CD14-positive monocyte (primary cell): ENCODE measurements at regions not wholly inside any gene's neighbourhood (a gene's known extent, or its start where the extent isn't known, plus 50 kb on each side); places are given as distances from the start of the nearest gene placed in this dataset.

Experiments
- DNase-seq, 3 donors: peaks; one replicate each; pipeline ENCODE4 v3.0.0-alpha.2; 2011 to 2022
- H2AFZ ChIP-seq: 2 replicates; pipeline ENCODE4 v1.6.0; 2012; ENCODE audit warnings: mild to moderate bottlenecking, low read depth, low read length, inconsistent platforms; ENCODE audit not compliant: insufficient read depth, poor library complexity, severe bottlenecking
- H3K27ac ChIP-seq, 2 donors: 1 replicate in 1 of 2; 2 replicates in 1 of 2; pipeline ENCODE4 v1.5.1; 2012 to 2013; ENCODE audit warnings: low read length in 2 of 2, control low read depth in 1 of 2, inconsistent platforms in 1 of 2, low read depth in 1 of 2, mild to moderate bottlenecking in 1 of 2
- H3K27me3 ChIP-seq, 2 donors: one replicate each; pipeline versions ENCODE4 v1.6.0 to v1.6.1; 2011 to 2013; ENCODE audit warnings: low read length in 2 of 2; ENCODE audit not compliant: control insufficient read depth in 2 of 2, insufficient read depth in 2 of 2
- H3K36me3 ChIP-seq, 2 donors: replicated peaks in 1 of 2; 1 replicate in 1 of 2; 2 replicates in 1 of 2; pipeline versions ENCODE4 v1.5.1 to v1.6.1; 2012 to 2013; ENCODE audit warnings: low read length in 2 of 2, control low read depth in 1 of 2, inconsistent platforms in 1 of 2, mild to moderate bottlenecking in 1 of 2; ENCODE audit not compliant: insufficient read depth in 2 of 2, control insufficient read depth in 1 of 2
- H3K4me1 ChIP-seq, 2 donors: 1 replicate in 1 of 2; 2 replicates in 1 of 2; pipeline versions ENCODE4 v1.5.1 to v1.6.1; 2012 to 2013; ENCODE audit warnings: low read length in 2 of 2, control low read depth in 1 of 2, inconsistent platforms in 1 of 2, mild to moderate bottlenecking in 1 of 2, moderate library complexity in 1 of 2; ENCODE audit not compliant: insufficient read depth in 2 of 2, control insufficient read depth in 1 of 2
- H3K4me2 ChIP-seq: replicated peaks from 2 replicates; pipeline ENCODE3; 2012; ENCODE audit warnings: low read length, moderate library complexity, mild to moderate bottlenecking; ENCODE audit not compliant: poor library complexity, severe bottlenecking; ENCODE audit errors: extremely low read depth
- H3K4me3 ChIP-seq, 3 experiments: fragments of 200-600 bp in 1 of 3; sonication (generic) in 1 of 3; replicated peaks in 1 of 3; 1 replicate in 2 of 3; 2 replicates in 1 of 3; pipeline ENCODE4 v1.5.1; 2011 to 2013; ENCODE audit warnings: low read length in 3 of 3, mild to moderate bottlenecking in 3 of 3, control low read depth in 2 of 3, low read depth in 2 of 3, inconsistent platforms in 1 of 3, moderate library complexity in 1 of 3
- H3K79me2 ChIP-seq: 2 replicates; pipeline ENCODE4 v1.6.0; 2012; ENCODE audit warnings: mild to moderate bottlenecking, control low read depth, inconsistent platforms, low read length, moderate library complexity; ENCODE audit not compliant: insufficient read depth
- H3K9ac ChIP-seq: 2 replicates; pipeline ENCODE4 v1.6.0; 2017; ENCODE audit warnings: low read length, mild to moderate bottlenecking; ENCODE audit not compliant: insufficient read depth, poor library complexity, severe bottlenecking
- H3K9me3 ChIP-seq, 2 donors: replicated peaks in 1 of 2; 1 replicate in 1 of 2; 2 replicates in 1 of 2; pipeline versions ENCODE4 v1.5.1 to v1.6.1; 2012 to 2013; ENCODE audit warnings: low read length in 2 of 2, control low read depth in 1 of 2; ENCODE audit not compliant: control insufficient read depth in 1 of 2, insufficient read depth in 1 of 2
- H4K20me1 ChIP-seq: 2 replicates; pipeline ENCODE4 v1.6.0; 2012; ENCODE audit warnings: mild to moderate bottlenecking, low read length, control low read depth, moderate library complexity; ENCODE audit not compliant: insufficient read depth
- H3K27ac Mint-ChIP-seq, 7 donors: one replicate each; pipeline ENCODE4 v1.8.0; 2020; ENCODE audit warnings: mild to moderate bottlenecking in 7 of 7, mixed read lengths in 7 of 7, moderate library complexity in 6 of 7, inconsistent platforms in 2 of 7
- H3K27me3 Mint-ChIP-seq, 3 donors: one replicate each; pipeline ENCODE4 v1.8.0; 2021 to 2022; ENCODE audit warnings: low read depth in 3 of 3, mild to moderate bottlenecking in 3 of 3, mixed read lengths in 3 of 3, moderate library complexity in 3 of 3, inconsistent platforms in 1 of 3
- H3K36me3 Mint-ChIP-seq, 2 donors: one replicate each; pipeline ENCODE4 v1.8.0; 2020; ENCODE audit warnings: mixed read lengths in 2 of 2, inconsistent platforms in 1 of 2, mild to moderate bottlenecking in 1 of 2
- H3K4me1 Mint-ChIP-seq: one replicate; pipeline ENCODE4 v1.8.0; 2020; ENCODE audit warnings: mild to moderate bottlenecking, mixed read lengths
- H3K4me3 Mint-ChIP-seq, 2 donors: one replicate each; pipeline ENCODE4 v1.8.0; 2020; ENCODE audit warnings: mild to moderate bottlenecking in 2 of 2, mixed read lengths in 2 of 2, moderate library complexity in 1 of 2
- H3K9me3 Mint-ChIP-seq, 7 donors: one replicate each; pipeline ENCODE4 v1.8.0; 2020 to 2022; ENCODE audit warnings: mixed read lengths in 7 of 7, mild to moderate bottlenecking in 6 of 7, moderate library complexity in 6 of 7, inconsistent platforms in 2 of 7
- WGBS: methylation state at CpG from one replicate; pipeline ENCODE4 v1.1.5; 2013; ENCODE audit warnings: missing lambda C conversion rate; ENCODE audit not compliant: insufficient coverage; 5-methylcytosine and 5-hydroxymethylcytosine counted together
- intact Hi-C, 2 donors: fragments of 100-400 bp; cut with micrococcal nuclease; formaldehyde crosslinking; loops; one replicate each; pipeline versions ENCODE4 v1.15.0 to v1.15.1; 2023
- TF ChIP-seq, protein P1 (sequence below): fragments of 200-600 bp; IDR thresholded peaks from one replicate; pipeline ENCODE4 v1.8.0; 2022; ENCODE audit warnings: antibody characterized with exemption, mild to moderate bottlenecking

DNA sequence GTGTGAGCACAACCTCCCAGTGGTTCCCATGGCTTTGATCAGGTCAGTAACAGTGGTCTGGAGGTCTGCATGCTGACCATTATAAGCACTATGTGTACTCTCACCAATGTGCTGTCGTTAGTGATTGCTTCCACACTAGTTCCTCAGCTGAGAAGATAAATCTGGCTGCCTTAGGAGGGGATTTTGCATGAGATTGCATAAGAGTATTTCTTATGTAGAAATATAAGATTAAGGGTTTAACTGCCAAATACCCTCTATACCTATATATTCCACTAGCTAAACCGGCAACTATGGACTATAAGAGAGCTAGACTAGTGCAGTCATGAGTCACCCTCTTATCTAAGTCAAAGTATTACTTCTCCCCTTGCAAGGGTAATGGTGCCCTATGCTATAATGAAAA is 580.2 kb downstream of the CDH11 start:
- H4K20me1 ChIP-seq, result no peaks in the 10 kb centered on the region
- WGBS, result no CpG with 5 or more reads among the region's 2 CpGs
- H3K9me3 ChIP-seq, result no peaks in the 10 kb centered on the region
- H3K4me1 Mint-ChIP-seq, result no peaks in the 10 kb centered on the region
- no peaks in the 10 kb centered on the region for H3K36me3 ChIP-seq
- H3K27ac ChIP-seq, result no peak overlapping the region
- intact Hi-C loops, result no loop called here
- H3K9ac ChIP-seq, result no peak overlapping the region
- no peak overlapping the region for H3K4me3 ChIP-seq
- peaks cover 0 to 3% (median 0%) of the 10 kb centered on the region in 7 donors for H3K9me3 Mint-ChIP-seq
- no peaks in the 10 kb centered on the region for H3K79me2 ChIP-seq
- TF ChIP-seq, protein P1, sequence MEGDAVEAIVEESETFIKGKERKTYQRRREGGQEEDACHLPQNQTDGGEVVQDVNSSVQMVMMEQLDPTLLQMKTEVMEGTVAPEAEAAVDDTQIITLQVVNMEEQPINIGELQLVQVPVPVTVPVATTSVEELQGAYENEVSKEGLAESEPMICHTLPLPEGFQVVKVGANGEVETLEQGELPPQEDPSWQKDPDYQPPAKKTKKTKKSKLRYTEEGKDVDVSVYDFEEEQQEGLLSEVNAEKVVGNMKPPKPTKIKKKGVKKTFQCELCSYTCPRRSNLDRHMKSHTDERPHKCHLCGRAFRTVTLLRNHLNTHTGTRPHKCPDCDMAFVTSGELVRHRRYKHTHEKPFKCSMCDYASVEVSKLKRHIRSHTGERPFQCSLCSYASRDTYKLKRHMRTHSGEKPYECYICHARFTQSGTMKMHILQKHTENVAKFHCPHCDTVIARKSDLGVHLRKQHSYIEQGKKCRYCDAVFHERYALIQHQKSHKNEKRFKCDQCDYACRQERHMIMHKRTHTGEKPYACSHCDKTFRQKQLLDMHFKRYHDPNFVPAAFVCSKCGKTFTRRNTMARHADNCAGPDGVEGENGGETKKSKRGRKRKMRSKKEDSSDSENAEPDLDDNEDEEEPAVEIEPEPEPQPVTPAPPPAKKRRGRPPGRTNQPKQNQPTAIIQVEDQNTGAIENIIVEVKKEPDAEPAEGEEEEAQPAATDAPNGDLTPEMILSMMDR, result no peak
- H3K27ac Mint-ChIP-seq, result no peak overlapping the region
- no peak for DNase-seq
- no peak overlapping the region for H3K4me2 ChIP-seq
- no peak overlapping the region for H2AFZ ChIP-seq
- no peak overlapping the region for H3K4me3 Mint-ChIP-seq
- peaks cover 0 to 1% (median 0%) of the 10 kb centered on the region in 3 donors for H3K27me3 Mint-ChIP-seq
- no peaks in the 10 kb centered on the region for H3K27me3 ChIP-seq
- no peaks in the 10 kb centered on the region for H3K4me1 ChIP-seq
- H3K36me3 Mint-ChIP-seq, result no peaks in the 10 kb centered on the region

GRCh38 chr16:64540434-64540833 is 581.4 kb downstream of the CDH11 start:
- no peaks in the 10 kb centered on the region for H3K36me3 Mint-ChIP-seq
- 60% methylated on average over 1 of the region's 3 CpGs for WGBS
- intact Hi-C loops, result no loop called here

More at GRCh38 chr16:64540434-64540833, 581.4 kb downstream of the CDH11 start:
- H3K4me2 ChIP-seq, result no peak overlapping the region
- Mint-ChIP-seq H3K9me3 (peaks cover 0 to 3% (median 0%) of the 10 kb centered on the region in 7 donors), H3K27me3 (no peaks in the 10 kb centered on the region), H3K4me1 (no peaks in the 10 kb centered on the region), H3K27ac (no peak overlapping the region), H3K4me3 (no peak overlapping the region)
- no peaks in the 10 kb centered on the region for H4K20me1 ChIP-seq
- H3K36me3 ChIP-seq, result no peaks in the 10 kb centered on the region
- no peaks in the 10 kb centered on the region for H3K9me3 ChIP-seq
- H3K4me1 ChIP-seq, result no peaks in the 10 kb centered on the region
- DNase-seq, result no peak
- no peak overlapping the region for H3K27ac ChIP-seq
- H3K79me2 ChIP-seq, result no peaks in the 10 kb centered on the region
- H3K27me3 ChIP-seq, result no peaks in the 10 kb centered on the region
- TF ChIP-seq, protein P1, result no peak
- no peak overlapping the region for H2AFZ ChIP-seq
- H3K9ac ChIP-seq, result no peak overlapping the region
- no peak overlapping the region for H3K4me3 ChIP-seq
